Glutamatergic neuron (in vitro differentiated cells): ENCODE measurements at regions not wholly inside any gene's neighbourhood (a gene's known extent, or its start where the extent isn't known, plus 50 kb on each side); places are given as distances from the start of the nearest gene placed in this dataset.

Experiments used
- DNase-seq: peaks from one replicate; pipeline ENCODE4 v3.0.0; 2022
- H3K27ac Mint-ChIP-seq: one replicate; pipeline ENCODE4 v1.8.0; 2020; ENCODE audit warnings: mild to moderate bottlenecking, mixed read lengths, inconsistent platforms; ENCODE audit not compliant: unreplicated experiment
- H3K27me3 Mint-ChIP-seq: one replicate; pipeline ENCODE4 v1.8.0; 2020; ENCODE audit warnings: mild to moderate bottlenecking, moderate library complexity, mixed read lengths, inconsistent platforms; ENCODE audit not compliant: unreplicated experiment
- H3K36me3 Mint-ChIP-seq: one replicate; pipeline ENCODE4 v1.8.0; 2020; ENCODE audit warnings: mild to moderate bottlenecking, mixed read lengths, inconsistent platforms; ENCODE audit not compliant: unreplicated experiment
- H3K4me1 Mint-ChIP-seq: one replicate; pipeline ENCODE4 v1.8.0; 2020; ENCODE audit warnings: mild to moderate bottlenecking, low read depth, mixed read lengths, inconsistent platforms; ENCODE audit not compliant: unreplicated experiment
- H3K4me3 Mint-ChIP-seq: one replicate; pipeline ENCODE4 v1.8.0; 2020; ENCODE audit warnings: mild to moderate bottlenecking, mixed read lengths, inconsistent platforms; ENCODE audit not compliant: unreplicated experiment
- H3K9me3 Mint-ChIP-seq: one replicate; pipeline ENCODE4 v1.8.0; 2020; ENCODE audit warnings: mild to moderate bottlenecking, moderate library complexity, mixed read lengths, inconsistent platforms; ENCODE audit not compliant: unreplicated experiment
- CTCF ChIP-seq: fragments of 200-600 bp; sonication (generic); IDR thresholded peaks from one replicate; pipeline ENCODE4 v1.5.0; 2021; ENCODE audit not compliant: partially characterized antibody, unreplicated experiment

GRCh38 chr3:76841747-76842146 is 198.2 kb upstream of the ROBO2 start:
- Mint-ChIP-seq H3K4me1 (no peaks in the 10 kb centered on the region), H3K4me3 (no peak overlapping the region)
- TF ChIP-seq CTCF, result no peak

GRCh38 chr3:76842216-76842615 is 197.7 kb upstream of the ROBO2 start:
- Mint-ChIP-seq H3K27ac (no peak overlapping the region), H3K9me3 (no peaks in the 10 kb centered on the region), H3K4me3 (no peak overlapping the region), H3K36me3 (no peaks in the 10 kb centered on the region), H3K4me1 (no peaks in the 10 kb centered on the region), H3K27me3 (no peaks in the 10 kb centered on the region)
- TF ChIP-seq CTCF, result no peak
- DNase-seq, result no peak

More at GRCh38 chr3:76841747-76842146, 198.2 kb upstream of the ROBO2 start:
- Mint-ChIP-seq H3K27me3 (no peaks in the 10 kb centered on the region), H3K9me3 (no peaks in the 10 kb centered on the region), H3K36me3 (no peaks in the 10 kb centered on the region), H3K27ac (no peak overlapping the region)
- no peak for DNase-seq

DNA sequence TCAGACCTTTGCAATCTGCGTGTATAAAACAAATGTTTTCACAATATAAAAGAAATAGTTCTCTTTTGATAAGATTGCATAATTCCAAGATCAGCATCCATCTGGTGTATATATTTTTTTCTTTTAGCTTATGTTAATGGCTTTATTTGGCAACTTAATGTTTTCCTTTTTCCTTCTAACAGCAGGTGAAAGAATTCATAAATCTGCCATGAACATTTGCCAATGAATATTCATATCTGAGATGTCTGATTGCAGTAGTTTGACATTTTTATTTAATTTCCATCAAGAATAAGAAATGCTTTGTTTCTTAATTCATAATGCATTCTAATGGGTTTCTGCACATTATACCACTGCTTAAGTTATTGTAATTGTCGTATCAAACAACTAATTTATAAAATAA is 184.4 kb upstream of the ROBO2 start:
- H3K4me1 Mint-ChIP-seq, result no peaks in the 10 kb centered on the region
- peaks cover 3% of the 10 kb centered on the region for H3K9me3 Mint-ChIP-seq
- no peak for TF ChIP-seq CTCF
- H3K4me3 Mint-ChIP-seq, result no peak overlapping the region
- no peaks in the 10 kb centered on the region for H3K36me3 Mint-ChIP-seq
- H3K27ac Mint-ChIP-seq, result no peak overlapping the region
- no peak for DNase-seq
- H3K27me3 Mint-ChIP-seq, result peaks cover 2% of the 10 kb centered on the region

GRCh38 chr3:76859596-76859995 is 180.3 kb upstream of the ROBO2 start:
- no peak overlapping the region for H3K27ac Mint-ChIP-seq
- H3K36me3 Mint-ChIP-seq, result no peaks in the 10 kb centered on the region
- H3K4me3 Mint-ChIP-seq, result no peak overlapping the region
- no peaks in the 10 kb centered on the region for H3K27me3 Mint-ChIP-seq
- no peak for TF ChIP-seq CTCF
- H3K4me1 Mint-ChIP-seq, result no peaks in the 10 kb centered on the region
- peaks cover 1% of the 10 kb centered on the region for H3K9me3 Mint-ChIP-seq
- no peak for DNase-seq

- Mint-ChIP-seq H3K27me3 (no peaks in the 10 kb centered on the region), H3K4me1 (no peaks in the 10 kb centered on the region), H3K27ac (no peak overlapping the region), H3K4me3 (no peak overlapping the region), H3K36me3 (no peaks in the 10 kb centered on the region), H3K9me3 (peaks cover 1% of the 10 kb centered on the region)
- TF ChIP-seq CTCF, result no peak
- no peak for DNase-seq
Observed at GRCh38 chr3:76864355-76864754, 175.5 kb upstream of the ROBO2 start.
